NCI-H1105 (cell line): ENCODE measurements at regions not wholly inside any gene's neighbourhood (a gene's known extent, or its start where the extent isn't known, plus 50 kb on each side); places are given as distances from the start of the nearest gene placed in this dataset.
"Not testable (repeated sequence)": the region's sequence is repeated elsewhere in the genome, so short reads cannot be mapped to it uniquely, and the experiment has no call there.

Experiments
- DNase-seq: peaks from one replicate; lab custom pipeline; 2025; lab: John Stamatoyannopoulos, UW

- no peak for DNase-seq
Observed at GRCh38 chr10:4440260-4440659, 385.7 kb upstream of the AKR1E2 start.

- DNase-seq: no peak
Observed at GRCh38 chr10:4437791-4438190, 388.2 kb upstream of the AKR1E2 start.

DNA sequence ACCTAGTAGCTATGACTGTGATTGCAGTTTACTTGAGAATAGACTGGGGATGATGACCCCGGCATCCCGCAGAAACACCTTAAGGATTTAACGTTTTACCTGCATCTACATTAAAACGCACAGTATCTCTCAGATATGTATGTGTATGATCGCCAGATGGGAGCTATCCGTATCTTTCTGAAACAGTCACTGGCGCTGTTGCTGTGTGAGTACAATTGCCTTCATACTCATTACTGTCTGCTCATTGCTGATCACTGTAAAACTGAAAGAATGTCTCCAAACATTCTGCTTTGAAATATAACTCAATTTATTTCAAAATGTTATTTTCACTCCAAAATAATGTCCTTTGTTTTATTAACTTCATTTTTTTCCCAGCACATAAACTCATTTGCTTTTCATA, 388.9 kb upstream of the AKR1E2 start:
- no peak for DNase-seq

GRCh38 chr10:4436103-4436502, 389.9 kb upstream of the AKR1E2 start:
- DNase-seq: no peak

GRCh38 chr10:4434516-4435071, 391.4 kb upstream of the AKR1E2 start:
- DNase-seq: no peak

DNA sequence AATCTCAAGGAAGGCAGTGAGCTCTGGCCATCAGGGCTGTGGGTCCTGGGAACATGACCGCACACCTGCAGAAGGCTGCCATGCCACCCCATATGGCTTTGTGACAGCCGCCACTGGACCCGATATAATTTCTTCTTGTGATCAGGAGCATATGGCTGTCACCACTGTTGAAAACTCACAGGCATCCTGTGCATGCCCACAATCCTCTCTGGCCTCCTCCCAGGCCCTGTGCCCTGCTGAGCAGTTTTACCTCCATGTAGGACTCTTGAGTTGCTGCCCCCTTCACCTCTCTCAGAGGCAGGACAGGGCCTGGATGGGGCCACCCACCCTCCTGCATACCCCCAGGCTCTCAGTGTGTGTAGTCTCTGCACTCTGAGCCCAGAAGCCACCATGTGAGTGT, 391.9 kb upstream of the AKR1E2 start:
- DNase-seq: no peak

- no peak for DNase-seq
Observed at GRCh38 chr10:4431114-4431863, 394.7 kb upstream of the AKR1E2 start.

DNA sequence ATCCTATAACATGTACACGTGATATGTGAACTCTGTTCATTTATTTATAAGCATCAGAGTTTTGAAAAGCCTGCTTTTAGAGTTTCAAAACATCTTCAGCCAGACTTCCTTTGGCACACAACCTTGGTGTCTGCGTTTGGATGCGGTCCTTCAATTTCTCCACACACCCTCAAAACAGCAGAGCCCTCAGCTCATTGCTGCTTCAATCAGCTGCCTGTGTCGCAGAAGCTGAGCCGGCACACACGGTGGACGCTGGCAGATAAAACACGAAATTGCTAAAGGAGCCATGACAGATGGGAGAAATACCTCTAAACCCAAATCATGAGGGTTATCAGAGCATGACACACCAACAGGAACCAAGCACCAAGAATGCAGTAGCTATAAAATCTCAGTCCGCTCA, 396.4 kb upstream of the AKR1E2 start:
- DNase-seq: no peak

DNA sequence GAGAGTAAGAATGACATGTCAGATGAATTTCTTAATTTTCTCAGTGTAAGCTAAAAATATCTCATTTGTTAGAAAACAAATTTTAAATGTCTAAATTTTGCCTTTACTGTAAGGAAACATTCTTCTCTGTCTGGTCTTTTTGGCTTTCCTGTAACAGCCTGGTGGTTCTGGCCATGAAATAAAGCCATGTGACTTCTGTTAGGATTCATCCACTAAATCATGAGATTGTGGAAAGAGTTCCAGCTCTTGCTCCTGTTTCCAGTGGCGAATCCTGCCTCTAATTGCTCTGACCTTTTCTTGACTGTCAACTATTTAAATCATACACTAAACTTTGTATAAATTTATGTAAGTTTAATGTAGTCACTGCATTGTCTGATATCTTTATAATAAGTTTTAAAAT, 398.5 kb upstream of the AKR1E2 start:
- DNase-seq: no peak

GRCh38 chr10:4426866-4427265, 399.1 kb upstream of the AKR1E2 start:
- DNase-seq: no peak

- no peak for DNase-seq
Observed at GRCh38 chr10:4409319-4409718, 416.7 kb upstream of the AKR1E2 start.

GRCh38 chr10:4407783-4408182, 418.2 kb upstream of the AKR1E2 start:
- no peak for DNase-seq

DNA sequence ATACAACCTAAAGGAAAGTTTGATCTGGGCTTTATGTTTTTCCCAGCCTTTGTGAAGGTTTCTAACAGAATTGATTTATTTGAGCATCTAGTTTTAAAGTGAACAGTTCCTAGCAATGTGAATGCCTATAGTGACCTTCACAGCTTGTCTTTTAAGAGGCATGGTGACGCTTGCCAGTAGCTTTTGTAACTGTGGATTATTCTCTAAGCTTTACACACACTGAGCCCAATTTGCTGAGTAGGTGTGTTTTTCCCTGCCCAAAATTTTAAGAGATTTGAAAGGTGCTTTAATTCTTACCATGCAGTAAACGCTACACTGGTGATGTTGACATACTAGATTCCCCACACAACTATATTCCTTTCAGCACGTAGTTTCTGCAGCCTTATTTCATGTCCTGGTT, 420.2 kb upstream of the AKR1E2 start:
- no peak for DNase-seq

GRCh38 chr10:4403638-4404252, 422.3 kb upstream of the AKR1E2 start:
- DNase-seq: no peak

- DNase-seq: not testable (repeated sequence)
Observed at GRCh38 chr10:4401080-4401479, 424.9 kb upstream of the AKR1E2 start.

DNA sequence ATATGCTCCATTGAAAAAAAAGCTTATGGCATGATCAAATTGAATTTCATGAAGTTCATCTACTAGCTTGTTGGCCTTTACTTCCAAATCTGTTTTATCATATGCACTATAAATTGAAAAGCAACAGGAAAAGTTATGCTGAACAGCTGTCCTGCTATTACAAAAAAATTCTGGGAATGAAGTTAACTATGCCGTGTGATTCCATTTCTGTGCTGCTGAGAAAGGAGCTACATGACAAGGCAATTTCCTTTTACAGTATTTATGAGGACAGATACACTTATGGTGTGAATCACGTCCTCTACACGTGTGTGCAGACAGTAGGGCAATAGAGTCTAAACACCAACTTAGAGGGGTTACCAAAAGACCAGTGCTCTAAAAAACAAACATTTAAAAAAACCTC, 426.5 kb upstream of the AKR1E2 start:
- no peak for DNase-seq

DNA sequence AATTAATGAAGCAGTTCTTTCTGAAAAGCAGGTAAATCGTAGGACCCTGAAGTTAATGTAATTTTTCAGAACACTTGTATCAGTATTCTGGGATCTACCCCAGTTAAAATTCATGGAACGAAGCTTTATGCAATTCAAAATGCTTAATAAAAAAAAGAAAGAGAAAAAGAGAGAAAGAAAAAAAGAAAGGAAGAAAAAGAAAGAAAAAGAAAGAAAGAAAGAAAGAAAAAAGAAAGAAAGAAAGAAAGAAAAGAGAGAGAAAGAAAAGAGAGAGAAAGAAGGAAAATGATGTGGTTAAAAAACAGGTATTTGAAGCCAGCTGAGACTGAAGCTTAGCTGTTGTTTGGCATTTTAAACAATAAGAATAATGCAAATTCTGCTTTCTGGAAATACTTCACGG, 427.4 kb upstream of the AKR1E2 start:
- DNase-seq: no peak

DNA sequence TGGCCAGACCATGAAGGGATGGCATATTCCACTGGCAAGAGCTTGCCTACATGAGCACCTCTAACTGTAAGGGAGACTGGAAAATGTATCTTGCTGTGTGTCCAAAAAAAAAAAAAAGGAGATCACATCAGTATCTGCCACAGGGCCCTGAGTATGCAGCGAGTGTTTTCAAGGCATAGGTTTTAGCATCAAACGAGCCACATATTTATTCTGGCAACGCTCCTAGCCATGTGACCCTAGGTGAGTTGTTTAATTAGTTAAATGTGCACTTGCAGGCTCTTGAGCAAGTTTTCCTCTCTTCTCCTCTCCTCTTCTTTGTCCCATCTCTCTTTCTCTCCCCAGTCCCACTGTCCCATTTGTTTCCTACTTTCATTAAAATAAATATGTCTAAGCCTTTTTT, 428.7 kb upstream of the AKR1E2 start:
- no peak for DNase-seq

DNA sequence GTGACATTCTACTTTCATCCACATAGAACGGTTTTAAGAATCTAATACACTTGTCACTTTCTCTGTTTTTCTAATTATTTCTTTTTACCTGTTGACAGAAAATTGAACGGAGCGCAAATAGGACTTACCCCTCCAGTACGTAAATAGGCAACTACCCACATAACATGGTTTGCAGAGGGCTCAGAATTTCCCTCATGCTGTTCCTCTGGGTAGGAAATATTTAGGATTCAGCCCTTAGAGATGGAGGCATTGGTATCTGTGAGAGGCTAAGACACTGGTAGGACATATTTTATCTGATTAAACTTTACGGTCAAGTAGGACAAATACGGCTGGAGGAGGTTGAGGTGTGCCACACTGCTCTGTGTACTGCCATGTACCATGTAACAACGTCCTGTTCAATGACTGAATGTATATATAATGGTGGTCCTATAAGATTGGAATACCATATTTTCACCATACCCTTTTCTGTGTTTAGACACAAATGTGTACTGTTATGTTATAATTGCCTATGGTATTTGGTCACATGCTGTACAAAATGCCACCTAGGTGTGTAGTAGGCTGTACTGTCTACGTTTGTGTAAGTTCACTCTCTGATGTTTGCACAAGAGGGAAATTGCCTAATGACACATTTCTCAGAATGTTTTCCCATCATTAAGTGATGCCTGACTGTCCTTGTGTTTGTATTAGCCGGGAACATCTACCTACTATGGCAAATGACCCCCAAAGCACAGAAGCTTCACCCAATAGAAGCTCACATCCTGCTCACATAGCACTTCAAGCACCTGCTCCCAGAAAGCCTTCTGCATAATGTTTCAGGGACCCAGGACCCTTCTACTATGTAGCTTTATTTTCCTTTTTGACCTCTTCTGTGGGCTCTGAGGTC, 429.4 kb upstream of the AKR1E2 start:
- no peak for DNase-seq

GRCh38 chr10:4395731-4396130, 430.3 kb upstream of the AKR1E2 start:
- no peak for DNase-seq

DNA sequence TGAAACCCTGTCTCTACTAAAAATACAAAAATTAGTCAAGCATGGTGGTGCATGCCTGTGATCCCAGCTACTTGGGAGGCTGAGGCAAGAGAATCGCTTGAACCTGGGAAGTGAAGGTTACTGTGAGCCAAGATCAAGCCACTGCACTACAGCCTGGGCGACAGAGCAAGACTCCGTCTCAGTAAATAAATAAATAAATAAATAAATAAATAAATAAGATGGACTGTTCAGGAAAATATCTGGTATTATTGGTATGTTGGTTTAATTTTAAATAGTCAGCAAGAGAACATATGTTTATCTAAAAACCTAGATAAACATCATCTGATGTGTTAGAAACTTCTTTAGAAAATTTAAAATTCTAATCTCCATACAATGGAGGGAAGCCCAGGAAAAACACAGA, 431.6 kb upstream of the AKR1E2 start:
- DNase-seq: not testable (repeated sequence)

GRCh38 chr10:4391683-4392082, 434.3 kb upstream of the AKR1E2 start:
- no peak for DNase-seq

DNA sequence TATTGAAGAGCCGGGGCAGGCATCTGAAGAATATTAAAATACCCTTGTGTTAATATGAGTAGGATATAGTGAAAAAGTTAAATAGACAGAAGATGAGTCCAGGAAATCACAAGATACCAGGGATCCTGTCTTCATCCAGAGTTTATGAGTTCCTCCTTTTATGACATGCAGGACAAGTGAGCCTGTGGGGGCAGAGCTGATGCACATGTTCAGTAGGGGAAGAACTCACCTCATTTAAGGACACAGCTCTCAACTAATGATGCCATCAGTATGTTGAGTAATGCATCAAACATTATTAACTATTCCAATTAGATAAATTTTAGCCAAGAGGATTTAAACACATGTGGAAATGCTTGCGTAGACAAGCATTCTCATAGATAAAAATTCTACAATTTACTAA, 435.8 kb upstream of the AKR1E2 start:
- no peak for DNase-seq
